HG03175 (cell line): ENCODE measurements at regions not wholly inside any gene's neighbourhood (a gene's known extent, or its start where the extent isn't known, plus 50 kb on each side); places are given as distances from the start of the nearest gene placed in this dataset.
"Not testable (repeated sequence)": the region's sequence is repeated elsewhere in the genome, so short reads cannot be mapped to it uniquely, and the experiment has no call there.

Experiments
- ATAC-seq: cut with Tn5 transposase; IDR thresholded peaks from one replicate; pipeline ENCODE4 v1.9.1; 2021; ENCODE audit warnings: mild to moderate bottlenecking, moderate library complexity; ENCODE audit not compliant: unreplicated experiment

- no peak for ATAC-seq
These were observed 251.4 kb downstream of the DEPDC1B start for GRCh38 chr5:60448600-60448999.

DNA sequence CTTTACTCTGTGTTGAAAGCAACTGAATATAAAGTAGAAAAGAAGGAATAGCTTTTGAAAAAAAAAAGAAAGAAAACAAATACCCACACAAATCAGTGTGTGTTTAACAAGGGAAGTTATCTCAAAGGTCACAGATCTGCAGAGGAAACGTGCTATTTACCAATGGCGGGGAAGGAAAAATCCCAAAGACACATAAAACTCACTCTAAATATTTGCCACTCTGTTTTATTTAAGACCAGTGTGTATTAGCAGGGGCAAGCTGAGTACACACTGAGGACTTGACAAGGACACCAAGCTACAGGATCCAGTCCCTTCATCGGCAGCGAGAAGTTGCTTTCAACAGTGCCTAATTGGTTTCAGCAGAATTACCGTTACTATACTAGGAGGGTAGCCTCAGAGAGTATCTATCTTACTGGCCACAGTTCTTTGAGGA lies 252.5 kb downstream of the DEPDC1B start:
- no peak for ATAC-seq

- ATAC-seq: no peak
These were observed 253.0 kb downstream of the DEPDC1B start for GRCh38 chr5:60446917-60447316.

DNA sequence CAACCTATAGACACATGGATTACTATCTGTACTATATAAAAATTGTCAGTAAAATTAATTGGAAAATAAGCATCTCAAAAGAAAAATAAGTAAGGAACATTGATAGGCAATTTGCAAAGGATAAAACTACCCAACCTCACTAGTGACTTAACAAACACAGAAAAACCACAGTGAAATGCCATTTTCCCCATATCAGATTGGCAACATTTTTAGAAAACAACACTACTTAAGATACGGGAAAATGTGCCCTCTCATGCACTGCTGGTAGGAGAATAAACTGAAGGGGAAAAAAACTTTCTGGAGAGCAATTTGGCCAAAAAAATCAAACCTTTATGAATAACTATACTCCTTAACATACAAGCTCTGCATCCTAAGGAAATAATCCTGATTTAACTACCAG lies 254.0 kb downstream of the DEPDC1B start:
- ATAC-seq: no peak

GRCh38 chr5:60445427-60445826 lies 254.5 kb downstream of the DEPDC1B start:
- ATAC-seq: no peak

DNA sequence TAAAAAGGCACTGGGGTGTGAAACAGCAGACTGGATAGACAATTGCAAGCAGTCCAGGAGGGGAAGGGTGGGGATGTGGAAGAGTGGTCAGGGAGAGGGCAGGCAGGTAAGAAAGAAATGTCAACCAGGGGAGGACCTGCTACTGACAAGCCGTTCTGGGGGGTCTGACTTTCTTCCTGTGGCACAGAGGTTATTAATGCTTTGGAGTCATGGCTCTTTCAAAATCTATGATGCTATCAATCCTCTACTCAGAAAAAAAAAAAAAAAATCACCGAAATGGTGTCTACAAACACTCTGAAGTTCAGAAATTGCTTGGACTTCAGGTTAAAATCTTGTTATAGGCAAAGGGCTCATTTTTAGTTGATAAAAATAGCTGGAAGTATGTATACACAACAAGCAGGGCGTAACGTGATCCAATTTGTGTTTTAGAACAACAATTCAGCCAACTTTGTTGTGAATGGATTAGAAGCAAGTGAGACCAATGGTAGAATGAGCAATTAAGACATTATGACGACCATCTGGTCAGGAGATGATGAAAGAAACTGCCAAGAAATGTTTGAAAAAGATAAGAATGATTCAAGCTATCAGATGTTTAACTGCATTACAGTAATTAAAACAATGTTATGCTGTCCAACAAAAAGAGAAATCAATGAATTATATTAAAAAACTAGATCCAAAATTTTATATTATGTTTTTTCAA lies 255.2 kb downstream of the DEPDC1B start:
- no peak for ATAC-seq

DNA sequence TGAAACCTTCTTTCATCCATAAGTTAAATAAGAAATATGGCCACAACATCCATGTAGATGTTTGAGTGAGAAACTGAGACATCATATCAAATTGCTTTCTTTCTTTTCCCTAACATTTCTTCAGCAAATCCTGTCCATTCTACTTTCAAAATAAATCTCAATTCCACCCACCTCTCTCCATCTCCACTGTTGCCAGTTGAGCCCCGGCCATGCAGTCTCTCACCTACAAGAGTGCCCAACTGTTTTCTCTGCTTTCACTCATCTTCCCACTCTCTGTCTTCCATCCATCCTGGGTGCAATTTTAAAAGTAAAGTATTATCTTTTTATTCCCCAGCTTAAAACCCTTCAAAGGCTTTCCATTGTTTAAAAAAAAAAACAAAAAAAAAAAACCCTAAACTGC lies 260.4 kb downstream of the DEPDC1B start:
- no peak for ATAC-seq

DNA sequence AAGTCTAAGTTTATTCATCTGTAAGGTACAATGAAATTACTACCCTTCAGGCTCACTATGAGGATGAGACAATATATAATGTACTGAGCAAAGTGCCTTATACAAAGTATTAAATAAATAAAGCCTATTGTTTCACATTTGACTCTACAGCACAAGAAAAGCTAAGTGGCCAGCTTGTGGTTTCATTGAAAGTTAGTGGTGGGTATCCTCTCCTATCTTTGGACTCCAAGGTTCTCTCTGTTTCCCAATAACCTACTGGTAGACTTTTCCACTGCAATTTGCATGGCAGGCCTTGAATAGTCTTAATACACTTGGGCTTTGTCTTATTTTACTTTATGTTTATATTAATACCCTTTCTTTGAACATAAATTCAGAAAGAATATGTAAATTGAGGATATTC lies 262.7 kb downstream of the DEPDC1B start:
- ATAC-seq: no peak

DNA sequence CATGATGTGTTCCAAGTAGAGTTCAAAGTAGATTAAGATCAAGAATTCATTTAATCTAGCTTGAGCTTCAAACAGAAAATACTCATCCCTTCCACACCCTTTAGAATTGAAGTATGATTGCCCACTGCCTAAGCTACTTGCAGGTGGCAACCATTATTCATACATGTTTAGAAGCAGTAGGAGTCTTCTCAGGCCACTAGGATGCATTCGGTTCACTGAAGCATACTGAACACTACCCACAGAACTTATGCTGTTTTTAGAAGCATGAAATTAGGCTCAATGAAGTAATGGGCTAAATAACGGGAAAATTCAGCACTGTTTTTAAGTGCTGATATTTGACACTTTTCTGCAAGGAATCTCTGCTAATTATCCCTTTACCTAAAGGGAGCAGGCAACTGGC lies 263.4 kb downstream of the DEPDC1B start:
- peak; percentile 84 for ATAC-seq

- ATAC-seq: no peak
These were observed 264.2 kb downstream of the DEPDC1B start for GRCh38 chr5:60435808-60436207.

GRCh38 chr5:60426189-60426588 lies 273.8 kb downstream of the DEPDC1B start:
- not testable (repeated sequence) for ATAC-seq

- not testable (repeated sequence) for ATAC-seq
These were observed 279.2 kb downstream of the DEPDC1B start for GRCh38 chr5:60420773-60421172.

GRCh38 chr5:60417500-60418181 lies 282.3 kb downstream of the DEPDC1B start:
- no peak for ATAC-seq

DNA sequence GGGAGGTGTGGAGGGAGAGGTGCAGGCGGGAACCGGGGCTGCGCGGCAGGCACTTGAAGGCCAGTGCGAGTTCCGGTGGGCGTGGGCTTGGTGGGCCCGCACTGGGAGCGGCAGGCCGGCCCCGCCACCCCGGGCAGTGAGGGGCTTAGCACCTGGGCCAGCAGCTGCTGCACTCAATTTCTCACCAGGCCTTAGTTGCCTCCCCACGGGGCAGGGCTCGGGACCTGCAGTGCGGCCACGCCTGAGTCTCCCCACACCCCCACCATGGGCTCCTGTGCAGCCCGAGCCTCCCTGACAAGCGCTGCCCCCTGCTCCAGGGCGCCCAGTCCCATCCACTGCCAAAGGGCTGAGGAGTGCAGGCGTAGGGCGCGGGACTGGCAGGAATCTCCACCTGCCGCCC lies 284.5 kb downstream of the DEPDC1B start:
- no peak for ATAC-seq

- no peak for ATAC-seq
These were observed 289.5 kb downstream of the DEPDC1B start for GRCh38 chr5:60410427-60410826.

DNA sequence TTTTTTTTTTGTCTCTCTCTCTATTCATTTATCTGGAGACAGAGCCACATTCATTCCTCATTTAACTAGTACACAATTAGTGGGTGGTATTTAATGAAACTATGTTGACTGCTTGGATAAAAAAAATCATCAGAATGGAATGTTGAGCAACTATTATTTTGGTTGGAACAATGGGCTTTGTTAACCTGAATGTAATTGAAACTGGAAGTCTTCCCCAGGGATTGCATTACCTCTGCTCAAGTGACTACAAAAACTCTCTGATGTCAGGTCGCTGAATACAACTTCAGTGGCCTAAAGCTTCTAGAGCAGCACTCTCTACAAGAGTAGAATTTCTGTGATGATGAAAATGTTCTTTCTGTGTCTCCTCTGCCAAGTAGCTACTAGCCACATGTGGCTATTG lies 295.8 kb downstream of the DEPDC1B start:
- ATAC-seq: no peak

GRCh38 chr5:60403343-60404006 lies 296.5 kb downstream of the DEPDC1B start:
- no peak for ATAC-seq

GRCh38 chr5:60402161-60402785 lies 297.7 kb downstream of the DEPDC1B start:
- ATAC-seq: no peak

DNA sequence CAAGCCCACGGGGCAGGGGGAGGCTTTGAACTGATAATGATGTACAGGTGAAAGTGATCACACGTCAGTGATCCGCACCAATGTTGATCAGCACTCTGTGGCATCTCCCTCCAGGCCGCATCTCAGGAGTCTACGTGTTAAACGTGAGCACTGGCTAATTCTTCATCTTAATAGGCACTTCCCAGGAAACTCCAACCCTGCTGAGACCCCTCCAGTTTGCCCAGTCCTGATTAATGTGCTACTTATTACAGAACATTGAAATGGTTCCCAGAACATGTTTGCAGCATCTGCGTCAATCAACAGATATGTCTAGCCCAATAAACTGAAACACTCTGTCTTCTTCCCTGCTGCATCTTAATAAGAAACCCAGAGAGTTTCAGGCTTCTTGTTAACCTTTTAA lies 298.4 kb downstream of the DEPDC1B start:
- no peak for ATAC-seq

GRCh38 chr5:60399507-60399906 lies 300.5 kb downstream of the DEPDC1B start:
- no peak for ATAC-seq

DNA sequence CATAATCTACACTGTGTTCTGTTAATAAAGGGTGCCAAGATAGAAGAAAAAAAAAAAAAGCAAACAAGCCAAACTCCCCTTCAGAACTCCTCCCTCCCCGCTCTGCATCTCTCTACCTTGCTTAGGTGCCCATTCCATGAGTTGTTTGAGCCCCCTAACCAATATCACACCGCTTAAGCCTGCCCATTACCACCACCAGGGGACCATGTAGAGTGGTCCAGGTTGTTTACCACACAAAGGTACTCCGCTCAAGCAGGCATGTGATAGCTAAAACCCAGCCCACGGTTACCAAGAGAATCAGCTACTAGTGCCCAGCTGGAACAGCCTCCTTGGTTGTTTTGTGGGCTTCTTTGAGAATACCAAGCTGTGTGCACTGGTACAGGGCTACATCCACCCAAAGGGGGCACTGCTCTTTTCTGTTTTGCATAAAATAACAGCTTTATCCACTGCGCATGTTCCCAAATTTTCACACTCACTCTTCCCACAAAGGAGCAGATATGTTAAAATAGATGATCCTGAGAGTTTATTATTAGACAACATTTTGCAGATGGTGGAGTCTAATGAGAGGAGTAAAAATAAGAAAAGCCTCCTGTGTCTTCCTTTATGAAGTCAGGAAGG lies 304.1 kb downstream of the DEPDC1B start:
- ATAC-seq: no peak
